Breast epithelium (tissue), 3 donors: ENCODE measurements at regions not wholly inside any gene's neighbourhood (a gene's known extent, or its start where the extent isn't known, plus 50 kb on each side); places are given as distances from the start of the nearest gene placed in this dataset.

Experiments
- POLR2A ChIP-seq: fragments of 450-650 bp; IDR thresholded peaks from one replicate; pipeline ENCODE4 v1.6.1; 2016; ENCODE audit warnings: antibody characterized with exemption, mild to moderate bottlenecking, moderate library complexity
- POLR2AphosphoS5 ChIP-seq, 3 donors: sonication (generic); formaldehyde crosslinking; IDR thresholded peaks; one replicate each; pipeline ENCODE4 v1.6.1; 2017; ENCODE audit warnings: antibody characterized with exemption in 3 of 3
- TF ChIP-seq, protein P1 (sequence below), 3 donors: fragments of 450-650 bp; IDR thresholded peaks; one replicate each; pipeline ENCODE4 v1.5.1; 2016 to 2017; ENCODE audit warnings: antibody characterized with exemption in 3 of 3, mild to moderate bottlenecking in 3 of 3, moderate library complexity in 3 of 3

DNA sequence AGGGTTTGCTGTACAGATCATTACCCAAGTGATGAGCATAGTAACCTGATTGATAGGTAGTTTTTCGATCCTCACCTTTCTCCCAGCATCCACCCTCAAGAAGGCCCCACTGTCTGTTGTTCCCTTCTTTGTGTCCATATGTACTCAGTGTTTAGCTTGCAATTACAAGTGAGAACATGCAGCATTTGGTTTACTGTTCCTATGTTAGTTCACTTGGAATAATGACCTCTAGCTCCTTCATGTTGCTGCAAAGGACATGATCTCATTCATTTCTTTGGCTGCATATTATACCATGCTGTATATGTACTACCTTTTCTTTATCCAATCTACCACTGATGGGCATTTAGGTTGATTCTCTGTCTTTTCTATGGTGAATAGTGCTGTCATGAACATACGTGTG, 181.6 kb upstream of the FOXG1 start:
- TF ChIP-seq, protein P1, sequence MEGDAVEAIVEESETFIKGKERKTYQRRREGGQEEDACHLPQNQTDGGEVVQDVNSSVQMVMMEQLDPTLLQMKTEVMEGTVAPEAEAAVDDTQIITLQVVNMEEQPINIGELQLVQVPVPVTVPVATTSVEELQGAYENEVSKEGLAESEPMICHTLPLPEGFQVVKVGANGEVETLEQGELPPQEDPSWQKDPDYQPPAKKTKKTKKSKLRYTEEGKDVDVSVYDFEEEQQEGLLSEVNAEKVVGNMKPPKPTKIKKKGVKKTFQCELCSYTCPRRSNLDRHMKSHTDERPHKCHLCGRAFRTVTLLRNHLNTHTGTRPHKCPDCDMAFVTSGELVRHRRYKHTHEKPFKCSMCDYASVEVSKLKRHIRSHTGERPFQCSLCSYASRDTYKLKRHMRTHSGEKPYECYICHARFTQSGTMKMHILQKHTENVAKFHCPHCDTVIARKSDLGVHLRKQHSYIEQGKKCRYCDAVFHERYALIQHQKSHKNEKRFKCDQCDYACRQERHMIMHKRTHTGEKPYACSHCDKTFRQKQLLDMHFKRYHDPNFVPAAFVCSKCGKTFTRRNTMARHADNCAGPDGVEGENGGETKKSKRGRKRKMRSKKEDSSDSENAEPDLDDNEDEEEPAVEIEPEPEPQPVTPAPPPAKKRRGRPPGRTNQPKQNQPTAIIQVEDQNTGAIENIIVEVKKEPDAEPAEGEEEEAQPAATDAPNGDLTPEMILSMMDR (IDR thresholded peaks at IDR 0.05) = no peak
- no peak for TF ChIP-seq POLR2AphosphoS5 (IDR thresholded peaks at IDR 0.05)
- no peak for TF ChIP-seq POLR2A
